Gastroesophageal sphincter (tissue), 3 donors: ENCODE measurements at regions not wholly inside any gene's neighbourhood (a gene's known extent, or its start where the extent isn't known, plus 50 kb on each side); places are given as distances from the start of the nearest gene placed in this dataset.

ENCODE experiments used
- POLR2A ChIP-seq, 2 donors: fragments of 450-650 bp; IDR thresholded peaks; one replicate each; pipeline ENCODE4 v1.6.1; 2017; ENCODE audit warnings: antibody characterized with exemption in 2 of 2, mild to moderate bottlenecking in 2 of 2, moderate library complexity in 1 of 2
- POLR2AphosphoS5 ChIP-seq: sonication (generic); formaldehyde crosslinking; IDR thresholded peaks from one replicate; pipeline ENCODE4 v1.6.1; 2017; ENCODE audit warnings: antibody characterized with exemption
- TF ChIP-seq, protein P1 (sequence below), 4 experiments: fragments of 200-600 bp in 2 of 4; fragments of 450-650 bp in 2 of 4; sonication (generic) in 1 of 4; IDR thresholded peaks; one replicate each; pipeline ENCODE4 v1.5.1; 2017 to 2019; ENCODE audit warnings: antibody characterized with exemption in 4 of 4, mild to moderate bottlenecking in 2 of 4, moderate library complexity in 2 of 4

DNA sequence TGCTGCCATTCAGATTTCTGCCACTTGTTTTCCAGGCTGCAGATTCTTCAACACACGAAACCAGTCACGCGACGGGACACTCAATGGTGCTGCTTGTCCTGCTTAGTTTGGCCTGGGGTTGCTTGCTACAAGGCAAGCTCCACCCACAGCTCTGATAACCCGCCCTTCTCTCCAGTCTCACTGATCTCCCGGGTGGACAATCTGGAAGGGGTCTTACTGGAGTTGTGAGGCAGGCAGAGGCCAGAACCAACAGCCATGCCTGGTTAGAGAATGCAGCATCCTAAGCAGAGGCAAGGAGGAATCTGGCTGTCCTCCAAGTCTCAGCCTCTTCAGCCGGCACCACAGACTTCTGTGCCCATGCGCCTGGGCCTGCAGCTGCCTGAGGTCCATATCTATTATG is 119.1 kb downstream of the KCNJ12 start:
- TF ChIP-seq, protein P1, sequence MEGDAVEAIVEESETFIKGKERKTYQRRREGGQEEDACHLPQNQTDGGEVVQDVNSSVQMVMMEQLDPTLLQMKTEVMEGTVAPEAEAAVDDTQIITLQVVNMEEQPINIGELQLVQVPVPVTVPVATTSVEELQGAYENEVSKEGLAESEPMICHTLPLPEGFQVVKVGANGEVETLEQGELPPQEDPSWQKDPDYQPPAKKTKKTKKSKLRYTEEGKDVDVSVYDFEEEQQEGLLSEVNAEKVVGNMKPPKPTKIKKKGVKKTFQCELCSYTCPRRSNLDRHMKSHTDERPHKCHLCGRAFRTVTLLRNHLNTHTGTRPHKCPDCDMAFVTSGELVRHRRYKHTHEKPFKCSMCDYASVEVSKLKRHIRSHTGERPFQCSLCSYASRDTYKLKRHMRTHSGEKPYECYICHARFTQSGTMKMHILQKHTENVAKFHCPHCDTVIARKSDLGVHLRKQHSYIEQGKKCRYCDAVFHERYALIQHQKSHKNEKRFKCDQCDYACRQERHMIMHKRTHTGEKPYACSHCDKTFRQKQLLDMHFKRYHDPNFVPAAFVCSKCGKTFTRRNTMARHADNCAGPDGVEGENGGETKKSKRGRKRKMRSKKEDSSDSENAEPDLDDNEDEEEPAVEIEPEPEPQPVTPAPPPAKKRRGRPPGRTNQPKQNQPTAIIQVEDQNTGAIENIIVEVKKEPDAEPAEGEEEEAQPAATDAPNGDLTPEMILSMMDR (IDR thresholded peaks at IDR 0.05), result no peak
- TF ChIP-seq POLR2A (IDR thresholded peaks at IDR 0.05), result no peak
- TF ChIP-seq POLR2AphosphoS5, result no peak
